Stomach (tissue), 4 donors: ENCODE measurements at regions not wholly inside any gene's neighbourhood (a gene's known extent, or its start where the extent isn't known, plus 50 kb on each side); places are given as distances from the start of the nearest gene placed in this dataset.

ENCODE experiments used
- POLR2A ChIP-seq, 4 donors: fragments of 450-650 bp; IDR thresholded peaks; one replicate each; pipeline ENCODE4 v1.6.1; 2016; ENCODE audit warnings: antibody characterized with exemption in 4 of 4, control low read depth in 2 of 4, mild to moderate bottlenecking in 1 of 4, moderate library complexity in 1 of 4
- TF ChIP-seq, protein P1 (sequence below), 7 experiments: fragments of 450-650 bp in 4 of 7; fragments of 200-600 bp in 3 of 7; sonication (generic) in 3 of 7; IDR thresholded peaks; one replicate each; pipeline ENCODE4 v1.5.1; 2016 to 2019; ENCODE audit warnings: antibody characterized with exemption in 7 of 7, control low read depth in 2 of 7, mild to moderate bottlenecking in 1 of 7

DNA sequence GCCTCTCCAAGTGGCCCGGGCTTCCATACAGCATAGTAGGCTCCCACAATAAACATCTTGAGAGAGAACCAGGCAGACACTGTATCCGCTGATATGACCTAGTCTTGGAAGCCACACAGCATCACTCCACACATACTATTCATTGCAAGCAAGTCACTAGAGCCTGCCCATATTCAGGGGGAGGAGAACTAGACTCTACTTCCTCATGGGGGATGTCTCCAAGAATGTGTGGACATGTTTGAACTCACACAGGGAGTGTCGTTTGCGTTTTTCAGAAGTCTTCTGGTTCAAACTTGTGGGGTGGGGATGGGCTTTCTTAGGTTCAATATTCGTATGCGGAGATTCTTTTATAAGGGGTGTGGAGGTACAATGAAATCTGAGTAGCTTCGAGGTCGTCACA, 232.6 kb upstream of the HABP2 start:
- TF ChIP-seq, protein P1, sequence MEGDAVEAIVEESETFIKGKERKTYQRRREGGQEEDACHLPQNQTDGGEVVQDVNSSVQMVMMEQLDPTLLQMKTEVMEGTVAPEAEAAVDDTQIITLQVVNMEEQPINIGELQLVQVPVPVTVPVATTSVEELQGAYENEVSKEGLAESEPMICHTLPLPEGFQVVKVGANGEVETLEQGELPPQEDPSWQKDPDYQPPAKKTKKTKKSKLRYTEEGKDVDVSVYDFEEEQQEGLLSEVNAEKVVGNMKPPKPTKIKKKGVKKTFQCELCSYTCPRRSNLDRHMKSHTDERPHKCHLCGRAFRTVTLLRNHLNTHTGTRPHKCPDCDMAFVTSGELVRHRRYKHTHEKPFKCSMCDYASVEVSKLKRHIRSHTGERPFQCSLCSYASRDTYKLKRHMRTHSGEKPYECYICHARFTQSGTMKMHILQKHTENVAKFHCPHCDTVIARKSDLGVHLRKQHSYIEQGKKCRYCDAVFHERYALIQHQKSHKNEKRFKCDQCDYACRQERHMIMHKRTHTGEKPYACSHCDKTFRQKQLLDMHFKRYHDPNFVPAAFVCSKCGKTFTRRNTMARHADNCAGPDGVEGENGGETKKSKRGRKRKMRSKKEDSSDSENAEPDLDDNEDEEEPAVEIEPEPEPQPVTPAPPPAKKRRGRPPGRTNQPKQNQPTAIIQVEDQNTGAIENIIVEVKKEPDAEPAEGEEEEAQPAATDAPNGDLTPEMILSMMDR (IDR thresholded peaks at IDR 0.05) = no peak
- TF ChIP-seq POLR2A (IDR thresholded peaks at IDR 0.05) = no peak
